Testis (tissue), 2 donors: ENCODE measurements at regions not wholly inside any gene's neighbourhood (a gene's known extent, or its start where the extent isn't known, plus 50 kb on each side); places are given as distances from the start of the nearest gene placed in this dataset.

Experiments
- DNase-seq: peaks from one replicate; pipeline ENCODE4 v3.0.0-alpha.2; 2019
- H3K27ac ChIP-seq, 2 donors: fragments of 200-600 bp; sonication (generic); one replicate each; pipeline ENCODE4 v1.5.1; 2019
- H3K27me3 ChIP-seq: fragments of 200-600 bp; sonication (generic); one replicate; pipeline ENCODE4 v1.5.1; 2019
- H3K36me3 ChIP-seq: fragments of 200-600 bp; sonication (generic); one replicate; pipeline ENCODE4 v1.5.1; 2017; ENCODE audit warnings: low read depth; ENCODE audit errors: missing control alignments
- H3K4me1 ChIP-seq: fragments of 200-600 bp; sonication (generic); one replicate; pipeline ENCODE4 v1.5.1; 2019
- H3K4me3 ChIP-seq, 2 donors: fragments of 200-600 bp; sonication (generic); one replicate each; pipeline ENCODE4 v1.5.1; 2017 to 2019
- H3K9me3 ChIP-seq: fragments of 200-600 bp; sonication (generic); one replicate; pipeline ENCODE4 v1.5.1; 2017
- CTCF ChIP-seq, 3 experiments: fragments of 450-650 bp in 2 of 3; fragments of 200-600 bp in 1 of 3; sonication (generic) in 1 of 3; IDR thresholded peaks; one replicate each; pipeline ENCODE4 v1.5.1; 2016 to 2019; ENCODE audit warnings: antibody characterized with exemption in 3 of 3, mild to moderate bottlenecking in 2 of 3, moderate library complexity in 1 of 3
- POLR2A ChIP-seq: fragments of 450-650 bp; IDR thresholded peaks from one replicate; pipeline ENCODE4 v1.6.1; 2017; ENCODE audit warnings: antibody characterized with exemption, mild to moderate bottlenecking, moderate library complexity
- WGBS, 2 donors: methylation state at CpG; one replicate each; pipeline ENCODE4 v1.1.5; 2018; 5-methylcytosine and 5-hydroxymethylcytosine counted together
- intact Hi-C: fragments of 100-400 bp; cut with DNase I; formaldehyde crosslinking; loops from one replicate; pipeline ENCODE4 v1.15.1; 2023; ENCODE audit warnings: low total_unique reads

GRCh38 chr1:29579821-29580425 is 343.6 kb downstream of the PTPRU start:
- H3K27me3 ChIP-seq, result no peaks in the 10 kb centered on the region
- no peak for TF ChIP-seq POLR2A
- no peak for TF ChIP-seq CTCF (IDR thresholded peaks at IDR 0.05)
- no peaks in the 10 kb centered on the region for H3K4me1 ChIP-seq
- DNase-seq, result no peak
- 79 to 82% methylated on average over 5 of the region's 5 CpGs for WGBS, 2 donors
- no peaks in the 10 kb centered on the region for H3K9me3 ChIP-seq
- H3K4me3 ChIP-seq, result no peak overlapping the region
- no peaks in the 10 kb centered on the region for H3K36me3 ChIP-seq
- intact Hi-C loops, result no loop called here
- no peak overlapping the region for H3K27ac ChIP-seq

GRCh38 chr1:29577512-29577911 is 341.2 kb downstream of the PTPRU start:
- intact Hi-C loops, result no loop called here
- DNase-seq, result no peak
- no peaks in the 10 kb centered on the region for H3K27me3 ChIP-seq
- no peak overlapping the region for H3K27ac ChIP-seq
- 48 to 71% methylated on average over 7 to 9 of the region's 9 CpGs for WGBS, 2 donors
- no peaks in the 10 kb centered on the region for H3K36me3 ChIP-seq
- no peaks in the 10 kb centered on the region for H3K4me1 ChIP-seq
- TF ChIP-seq POLR2A (no peak), CTCF (IDR thresholded peaks at IDR 0.05) (no peak)
- no peak overlapping the region for H3K4me3 ChIP-seq
- H3K9me3 ChIP-seq, result no peaks in the 10 kb centered on the region

- Histone ChIP-seq H3K4me3 (no peak overlapping the region), H3K27me3 (no peaks in the 10 kb centered on the region), H3K4me1 (no peaks in the 10 kb centered on the region), H3K27ac (no peak overlapping the region), H3K36me3 (no peaks in the 10 kb centered on the region), H3K9me3 (no peaks in the 10 kb centered on the region)
- DNase-seq, result no peak
- WGBS, 2 donors, result 81 to 90% methylated on average over 6 of the region's 6 CpGs
- TF ChIP-seq POLR2A (no peak), CTCF (IDR thresholded peaks at IDR 0.05) (no peak)
- intact Hi-C loops, result no loop called here
Measured at GRCh38 chr1:29576510-29576909, 340.2 kb downstream of the PTPRU start.

- Histone ChIP-seq H3K9me3 (no peaks in the 10 kb centered on the region), H3K4me1 (no peaks in the 10 kb centered on the region), H3K36me3 (no peaks in the 10 kb centered on the region), H3K4me3 (no peak overlapping the region), H3K27ac (no peak overlapping the region), H3K27me3 (no peaks in the 10 kb centered on the region)
- TF ChIP-seq CTCF (IDR thresholded peaks at IDR 0.05) (no peak), POLR2A (no peak)
- DNase-seq, result no peak
- intact Hi-C loops, result no loop called here
Measured at GRCh38 chr1:29575826-29576225, 339.5 kb downstream of the PTPRU start.

- intact Hi-C loops, result no loop called here
- H3K9me3 ChIP-seq, result no peaks in the 10 kb centered on the region
- H3K4me3 ChIP-seq, result no peak overlapping the region
- TF ChIP-seq CTCF (IDR thresholded peaks at IDR 0.05) (no peak), POLR2A (no peak)
- no peaks in the 10 kb centered on the region for H3K4me1 ChIP-seq
- H3K27ac ChIP-seq, result no peak overlapping the region
- WGBS, 2 donors, result 63 to 66% methylated on average over 6 of the region's 6 CpGs
- H3K27me3 ChIP-seq, result no peaks in the 10 kb centered on the region
- no peak for DNase-seq
- no peaks in the 10 kb centered on the region for H3K36me3 ChIP-seq
Measured at GRCh38 chr1:29575277-29575676, 339.0 kb downstream of the PTPRU start.
